AG09309 (cell line): ENCODE measurements at regions not wholly inside any gene's neighbourhood (a gene's known extent, or its start where the extent isn't known, plus 50 kb on each side); places are given as distances from the start of the nearest gene placed in this dataset.

ENCODE experiments used
- DNase-seq: peaks from one replicate; pipeline ENCODE4 v3.0.0-alpha.2; 2010; ENCODE audit warnings: low read depth
- H3K4me3 ChIP-seq: 2 replicates; pipeline ENCODE4 v1.5.1; 2011; ENCODE audit warnings: mild to moderate bottlenecking, low read depth, low read length, moderate library complexity; ENCODE audit not compliant: control insufficient read depth
- TF ChIP-seq, protein P1 (sequence below): IDR thresholded peaks from 2 replicates; pipeline ENCODE4 v1.5.1; 2011; ENCODE audit warnings: mild to moderate bottlenecking, low read depth, low read length, inconsistent platforms; ENCODE audit not compliant: insufficient read depth, control insufficient read depth; ENCODE audit errors: missing control alignments

- DNase-seq = no peak
- no peak overlapping the region for H3K4me3 ChIP-seq
- TF ChIP-seq, protein P1, sequence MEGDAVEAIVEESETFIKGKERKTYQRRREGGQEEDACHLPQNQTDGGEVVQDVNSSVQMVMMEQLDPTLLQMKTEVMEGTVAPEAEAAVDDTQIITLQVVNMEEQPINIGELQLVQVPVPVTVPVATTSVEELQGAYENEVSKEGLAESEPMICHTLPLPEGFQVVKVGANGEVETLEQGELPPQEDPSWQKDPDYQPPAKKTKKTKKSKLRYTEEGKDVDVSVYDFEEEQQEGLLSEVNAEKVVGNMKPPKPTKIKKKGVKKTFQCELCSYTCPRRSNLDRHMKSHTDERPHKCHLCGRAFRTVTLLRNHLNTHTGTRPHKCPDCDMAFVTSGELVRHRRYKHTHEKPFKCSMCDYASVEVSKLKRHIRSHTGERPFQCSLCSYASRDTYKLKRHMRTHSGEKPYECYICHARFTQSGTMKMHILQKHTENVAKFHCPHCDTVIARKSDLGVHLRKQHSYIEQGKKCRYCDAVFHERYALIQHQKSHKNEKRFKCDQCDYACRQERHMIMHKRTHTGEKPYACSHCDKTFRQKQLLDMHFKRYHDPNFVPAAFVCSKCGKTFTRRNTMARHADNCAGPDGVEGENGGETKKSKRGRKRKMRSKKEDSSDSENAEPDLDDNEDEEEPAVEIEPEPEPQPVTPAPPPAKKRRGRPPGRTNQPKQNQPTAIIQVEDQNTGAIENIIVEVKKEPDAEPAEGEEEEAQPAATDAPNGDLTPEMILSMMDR = no peak
Observed at GRCh38 chr16:55249361-55249760, 74.6 kb upstream of the IRX6 start.

DNA sequence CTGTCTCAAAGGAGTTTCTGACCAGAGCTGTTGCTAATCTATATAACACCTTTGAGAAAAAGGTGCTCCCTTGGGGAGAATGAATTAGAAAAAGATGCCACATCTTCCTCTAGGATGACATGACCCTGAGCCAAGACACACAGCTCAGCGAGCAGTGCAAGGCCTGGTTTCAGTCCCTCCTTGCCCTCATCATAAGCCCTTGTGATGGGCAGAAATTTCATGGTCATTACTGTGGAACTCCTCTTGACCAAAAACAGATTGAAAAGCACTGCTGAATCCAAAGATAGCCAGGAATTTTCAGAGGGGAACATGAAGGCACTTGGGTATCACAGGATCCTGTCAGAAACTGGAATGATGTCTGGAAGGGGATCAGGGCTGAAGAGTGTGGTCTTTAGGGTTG is 74.1 kb upstream of the IRX6 start:
- TF ChIP-seq, protein P1 = no peak
- no peak overlapping the region for H3K4me3 ChIP-seq
- DNase-seq = no peak

GRCh38 chr16:55250701-55251100 is 73.3 kb upstream of the IRX6 start:
- peak; percentile 16 for DNase-seq
- H3K4me3 ChIP-seq = no peak overlapping the region
- TF ChIP-seq, protein P1 = no peak

DNA sequence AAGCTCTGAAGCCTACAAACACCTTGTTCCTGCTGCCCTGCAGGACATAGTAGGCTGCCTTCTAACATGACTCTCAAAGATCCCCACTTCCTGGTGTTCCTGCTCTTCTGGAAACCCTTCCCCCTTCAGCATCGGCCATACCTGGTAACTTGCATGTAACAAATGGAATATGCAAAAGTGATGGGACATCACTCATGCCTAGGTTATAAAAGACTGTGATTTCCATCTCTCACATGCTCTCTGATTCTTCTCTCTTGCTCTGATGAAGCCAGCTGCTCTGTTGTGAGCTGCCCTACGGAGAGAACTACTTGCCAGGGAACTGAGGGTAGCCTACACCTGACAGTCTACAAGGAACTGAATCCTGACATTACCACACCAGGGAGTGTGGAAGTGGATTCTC is 72.9 kb upstream of the IRX6 start:
- TF ChIP-seq, protein P1 = no peak
- DNase-seq = no peak
- H3K4me3 ChIP-seq = no peak overlapping the region

DNA sequence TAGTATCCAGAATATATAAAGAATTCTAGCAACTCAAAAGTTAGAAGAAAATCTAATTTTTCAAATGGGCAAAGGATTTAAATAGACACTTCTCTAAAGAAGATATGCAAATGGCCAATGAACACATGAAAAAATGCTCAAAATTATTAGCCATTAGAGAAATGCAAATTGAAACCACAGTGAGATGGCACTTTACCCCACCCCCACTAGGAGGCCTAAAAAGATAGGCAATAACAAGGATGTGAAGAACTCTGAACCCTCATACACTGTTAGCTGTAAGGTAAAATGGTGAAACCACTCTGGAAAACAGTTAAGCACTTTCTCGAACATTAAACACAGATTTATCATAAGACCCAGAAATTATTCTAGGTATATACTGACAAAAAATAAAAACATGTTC is 71.4 kb upstream of the IRX6 start:
- DNase-seq = no peak
- TF ChIP-seq, protein P1 = no peak
- no peak overlapping the region for H3K4me3 ChIP-seq

DNA sequence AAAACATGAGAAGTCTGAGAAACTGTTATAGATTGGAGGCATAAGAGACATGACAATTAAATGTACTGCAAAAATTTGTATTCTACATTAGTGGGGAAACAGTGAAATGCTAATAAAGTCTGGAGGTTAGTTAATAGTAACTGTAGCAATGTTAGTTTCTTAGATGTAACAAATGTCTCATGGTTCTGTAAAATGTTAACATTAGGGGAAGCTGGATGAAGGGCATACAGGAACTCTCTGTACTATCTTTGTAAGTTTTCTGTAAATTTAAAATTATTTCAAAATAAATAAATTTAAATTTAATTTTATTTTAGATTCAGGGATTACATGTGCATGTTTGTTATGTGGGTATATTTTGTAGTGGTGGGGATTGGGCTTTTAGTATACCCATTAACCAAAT is 70.0 kb upstream of the IRX6 start:
- DNase-seq = no peak
- TF ChIP-seq, protein P1 = no peak
- H3K4me3 ChIP-seq = no peak overlapping the region

DNA sequence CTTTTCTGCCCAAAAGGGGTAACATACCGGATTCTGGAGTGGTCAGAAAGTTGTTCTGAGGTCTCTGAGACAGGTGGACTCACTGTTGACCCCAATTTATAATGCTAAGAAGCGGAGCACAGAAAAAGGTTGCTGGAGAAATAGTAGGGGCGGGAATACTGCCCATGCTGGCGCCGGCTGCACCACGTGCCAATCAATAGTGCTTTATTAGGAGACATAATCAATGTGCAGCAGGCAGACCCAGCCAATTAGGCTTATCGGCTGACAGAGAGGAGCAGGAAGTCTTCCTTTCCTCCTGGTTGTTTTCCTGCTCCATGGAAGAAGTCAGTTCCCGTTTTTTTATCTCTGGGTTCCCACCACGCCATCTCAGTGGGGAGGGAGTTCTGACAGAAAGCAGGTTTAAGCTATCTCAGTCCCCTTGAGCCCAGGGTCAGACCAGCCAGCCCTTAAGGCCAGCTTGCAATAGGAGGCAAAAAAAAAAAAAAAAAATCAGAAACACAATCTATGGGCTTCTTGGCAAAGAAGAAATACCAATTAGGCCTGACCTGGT is 68.2 kb upstream of the IRX6 start:
- TF ChIP-seq, protein P1 = no peak
- no peak overlapping the region for H3K4me3 ChIP-seq
- no peak for DNase-seq
